ENCODE measurements at regions not wholly inside any gene's neighbourhood (a gene's known extent, or its start where the extent isn't known, plus 50 kb on each side); places are given as distances from the start of the nearest gene placed in this dataset.
A peak's percentile ranks its signal among the peaks of the same experiment; 100 is the strongest.

GRCh38 chr3:159796226-159796625 lies 192.4 kb upstream of the IL12A start:
- DNase-seq (ENCODE audit: low read depth): no peak
- Histone ChIP-seq H3K27me3 (ENCODE audit: control insufficient read depth, insufficient read depth, low read length) (no peaks in the 10 kb centered on the region), H3K36me3 (ENCODE audit: control insufficient read depth, insufficient read depth, low read length) (no peaks in the 10 kb centered on the region), H3K4me3 (ENCODE audit: low read depth, low read length) (no peak overlapping the region)
- TF ChIP-seq CTCF (IDR thresholded peaks at IDR 0.05; ENCODE audit: insufficient read depth, low read length, poor library complexity, severe bottlenecking): no peak

GRCh38 chr3:159796744-159797143 lies 191.9 kb upstream of the IL12A start:
- no peak overlapping the region for H3K4me3 ChIP-seq (ENCODE audit: low read depth, low read length)
- no peaks in the 10 kb centered on the region for H3K36me3 ChIP-seq (ENCODE audit: control insufficient read depth, insufficient read depth, low read length)
- DNase-seq (ENCODE audit: low read depth): peak; percentile 78
- no peak for TF ChIP-seq CTCF (IDR thresholded peaks at IDR 0.05; ENCODE audit: insufficient read depth, low read length, poor library complexity, severe bottlenecking)
- no peaks in the 10 kb centered on the region for H3K27me3 ChIP-seq (ENCODE audit: control insufficient read depth, insufficient read depth, low read length)

- no peaks in the 10 kb centered on the region for H3K27me3 ChIP-seq (ENCODE audit: control insufficient read depth, insufficient read depth, low read length)
- TF ChIP-seq CTCF (IDR thresholded peaks at IDR 0.05; ENCODE audit: insufficient read depth, low read length, poor library complexity, severe bottlenecking): no peak
- no peak overlapping the region for H3K4me3 ChIP-seq (ENCODE audit: low read depth, low read length)
- no peak for DNase-seq (ENCODE audit: low read depth)
- no peaks in the 10 kb centered on the region for H3K36me3 ChIP-seq (ENCODE audit: control insufficient read depth, insufficient read depth, low read length)
Observed at GRCh38 chr3:159797771-159798170, 190.9 kb upstream of the IL12A start.

- no peak for TF ChIP-seq CTCF (IDR thresholded peaks at IDR 0.05; ENCODE audit: insufficient read depth, low read length, poor library complexity, severe bottlenecking)
- H3K4me3 ChIP-seq (ENCODE audit: low read depth, low read length): no peak overlapping the region
- H3K36me3 ChIP-seq (ENCODE audit: control insufficient read depth, insufficient read depth, low read length): no peaks in the 10 kb centered on the region
- H3K27me3 ChIP-seq (ENCODE audit: control insufficient read depth, insufficient read depth, low read length): no peaks in the 10 kb centered on the region
- peak; percentile 81 for DNase-seq (ENCODE audit: low read depth)
Observed at GRCh38 chr3:159798951-159799350, 189.7 kb upstream of the IL12A start.

GRCh38 chr3:159800434-159801155 lies 188.0 kb upstream of the IL12A start:
- DNase-seq (ENCODE audit: low read depth): no peak
- H3K4me3 ChIP-seq (ENCODE audit: low read depth, low read length): no peak overlapping the region
- TF ChIP-seq CTCF (IDR thresholded peaks at IDR 0.05; ENCODE audit: insufficient read depth, low read length, poor library complexity, severe bottlenecking): no peak
- no peaks in the 10 kb centered on the region for H3K27me3 ChIP-seq (ENCODE audit: control insufficient read depth, insufficient read depth, low read length)
- H3K36me3 ChIP-seq (ENCODE audit: control insufficient read depth, insufficient read depth, low read length): no peaks in the 10 kb centered on the region

GRCh38 chr3:159802864-159803263 lies 185.8 kb upstream of the IL12A start:
- H3K4me3 ChIP-seq (ENCODE audit: low read depth, low read length): no peak overlapping the region
- no peaks in the 10 kb centered on the region for H3K27me3 ChIP-seq (ENCODE audit: control insufficient read depth, insufficient read depth, low read length)
- no peak for DNase-seq (ENCODE audit: low read depth)
- no peak for TF ChIP-seq CTCF (IDR thresholded peaks at IDR 0.05; ENCODE audit: insufficient read depth, low read length, poor library complexity, severe bottlenecking)
- H3K36me3 ChIP-seq (ENCODE audit: control insufficient read depth, insufficient read depth, low read length): no peaks in the 10 kb centered on the region
